Parathyroid adenoma (tissue), 2 donors: ENCODE measurements at regions not wholly inside any gene's neighbourhood (a gene's known extent, or its start where the extent isn't known, plus 50 kb on each side); places are given as distances from the start of the nearest gene placed in this dataset.

Source experiments
- H2AFZ ChIP-seq: fragments of 300-600 bp; sonication (generic); one replicate; pipeline ENCODE4 v1.7.0; 2017; ENCODE audit warnings: antibody characterized with exemption, mild to moderate bottlenecking
- H3K27ac ChIP-seq: fragments of 300-600 bp; sonication (generic); one replicate; pipeline ENCODE4 v1.7.0; 2017
- H3K27me3 ChIP-seq: fragments of 300-600 bp; sonication (generic); one replicate; pipeline ENCODE4 v1.7.0; 2017; ENCODE audit warnings: low read length; ENCODE audit not compliant: control insufficient read depth, insufficient read depth
- H3K36me3 ChIP-seq: fragments of 300-600 bp; sonication (generic); one replicate; pipeline ENCODE4 v1.7.0; 2017; ENCODE audit warnings: low read length; ENCODE audit not compliant: control insufficient read depth, insufficient read depth
- H3K4me1 ChIP-seq: fragments of 300-600 bp; sonication (generic); one replicate; pipeline ENCODE4 v1.7.0; 2017; ENCODE audit warnings: control low read depth
- H3K4me2 ChIP-seq: fragments of 300-600 bp; sonication (generic); one replicate; pipeline ENCODE4 v1.7.0; 2017; ENCODE audit warnings: low read length
- H3K4me3 ChIP-seq: fragments of 300-600 bp; sonication (generic); one replicate; pipeline ENCODE4 v1.7.0; 2017; ENCODE audit warnings: low read depth, low read length
- H3K79me2 ChIP-seq: fragments of 300-600 bp; sonication (generic); one replicate; pipeline ENCODE4 v1.7.0; 2017; ENCODE audit warnings: control low read depth
- H3K9ac ChIP-seq: fragments of 300-600 bp; sonication (generic); one replicate; pipeline ENCODE4 v1.7.0; 2017; ENCODE audit warnings: mild to moderate bottlenecking
- H3K9me3 ChIP-seq: fragments of 300-600 bp; sonication (generic); one replicate; pipeline ENCODE4 v1.7.0; 2017; ENCODE audit warnings: low read length; ENCODE audit not compliant: control insufficient read depth
- TF ChIP-seq, protein P1 (sequence below): fragments of 300-600 bp; sonication (generic); IDR thresholded peaks from one replicate; pipeline ENCODE4 v1.7.0; 2017; ENCODE audit warnings: antibody characterized with exemption, mild to moderate bottlenecking
- donor health status: primary hyperparathyroidism.

DNA sequence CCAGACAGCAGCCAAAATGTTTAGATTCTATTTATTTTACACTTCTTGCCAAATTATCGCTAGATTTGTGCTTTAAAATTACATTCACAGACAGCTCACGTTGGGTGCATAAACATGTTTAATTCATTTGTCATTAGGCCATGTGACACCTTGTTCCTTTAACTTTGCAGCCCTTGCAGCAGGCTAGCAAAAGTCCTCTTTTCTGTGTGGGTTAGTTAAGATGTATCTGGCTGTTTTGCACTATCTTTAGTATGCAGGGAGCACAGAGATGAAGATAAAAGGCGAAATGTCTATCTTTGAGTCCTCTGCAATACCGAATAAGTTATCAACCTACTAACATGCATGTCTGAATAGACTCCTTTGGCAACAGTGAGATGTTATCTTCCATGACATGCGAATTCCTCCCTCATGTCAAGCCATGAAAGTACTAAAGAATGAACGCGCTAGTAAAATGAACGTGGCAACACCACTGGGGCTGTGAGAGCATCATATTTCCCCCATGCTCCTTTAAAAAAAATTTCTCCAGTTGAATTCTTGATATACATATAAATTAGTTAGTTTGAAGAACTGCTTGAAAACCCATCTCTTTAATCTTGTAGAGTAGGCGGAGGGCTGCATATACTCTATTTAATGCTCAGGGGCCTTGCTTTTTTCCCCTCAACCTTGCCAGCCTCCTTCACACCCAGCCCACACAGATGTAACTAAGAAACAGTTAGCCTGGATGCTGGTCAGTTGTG, 620.4 kb upstream of the NR2F2 start:
- Histone ChIP-seq H3K9ac (no peak overlapping the region), H3K27ac (no peak overlapping the region), H3K79me2 (no peaks in the 10 kb centered on the region), H3K4me1 (no peaks in the 10 kb centered on the region), H3K4me2 (no peak overlapping the region), H3K27me3 (no peaks in the 10 kb centered on the region), H3K9me3 (no peaks in the 10 kb centered on the region), H2AFZ (no peak overlapping the region), H3K36me3 (no peaks in the 10 kb centered on the region), H3K4me3 (no peak overlapping the region)
- TF ChIP-seq, protein P1, sequence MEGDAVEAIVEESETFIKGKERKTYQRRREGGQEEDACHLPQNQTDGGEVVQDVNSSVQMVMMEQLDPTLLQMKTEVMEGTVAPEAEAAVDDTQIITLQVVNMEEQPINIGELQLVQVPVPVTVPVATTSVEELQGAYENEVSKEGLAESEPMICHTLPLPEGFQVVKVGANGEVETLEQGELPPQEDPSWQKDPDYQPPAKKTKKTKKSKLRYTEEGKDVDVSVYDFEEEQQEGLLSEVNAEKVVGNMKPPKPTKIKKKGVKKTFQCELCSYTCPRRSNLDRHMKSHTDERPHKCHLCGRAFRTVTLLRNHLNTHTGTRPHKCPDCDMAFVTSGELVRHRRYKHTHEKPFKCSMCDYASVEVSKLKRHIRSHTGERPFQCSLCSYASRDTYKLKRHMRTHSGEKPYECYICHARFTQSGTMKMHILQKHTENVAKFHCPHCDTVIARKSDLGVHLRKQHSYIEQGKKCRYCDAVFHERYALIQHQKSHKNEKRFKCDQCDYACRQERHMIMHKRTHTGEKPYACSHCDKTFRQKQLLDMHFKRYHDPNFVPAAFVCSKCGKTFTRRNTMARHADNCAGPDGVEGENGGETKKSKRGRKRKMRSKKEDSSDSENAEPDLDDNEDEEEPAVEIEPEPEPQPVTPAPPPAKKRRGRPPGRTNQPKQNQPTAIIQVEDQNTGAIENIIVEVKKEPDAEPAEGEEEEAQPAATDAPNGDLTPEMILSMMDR = no peak

DNA sequence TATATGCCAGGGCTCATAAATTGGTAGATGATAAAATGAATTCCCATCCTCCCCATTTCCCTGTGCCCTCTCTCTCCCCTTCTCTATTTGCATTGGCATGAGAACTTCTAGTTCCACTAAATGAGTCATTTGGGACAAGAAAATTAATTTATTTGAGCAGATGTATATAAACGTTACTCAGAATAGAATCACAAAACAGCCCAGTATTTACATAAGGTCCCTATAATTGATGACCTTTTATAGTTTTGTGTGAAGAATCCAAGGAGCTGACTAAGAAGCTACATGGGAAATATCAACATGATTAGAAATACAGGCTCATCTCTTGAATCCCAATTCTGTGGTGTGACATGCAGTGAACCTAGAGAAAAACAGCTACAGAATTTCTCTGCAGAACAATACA, 617.7 kb upstream of the NR2F2 start:
- Histone ChIP-seq H3K36me3 (no peaks in the 10 kb centered on the region), H3K27ac (no peak overlapping the region), H3K4me2 (no peak overlapping the region), H2AFZ (no peak overlapping the region), H3K4me1 (no peaks in the 10 kb centered on the region), H3K9ac (no peak overlapping the region), H3K4me3 (no peak overlapping the region), H3K79me2 (no peaks in the 10 kb centered on the region), H3K27me3 (no peaks in the 10 kb centered on the region), H3K9me3 (no peaks in the 10 kb centered on the region)
- TF ChIP-seq, protein P1 = no peak

DNA sequence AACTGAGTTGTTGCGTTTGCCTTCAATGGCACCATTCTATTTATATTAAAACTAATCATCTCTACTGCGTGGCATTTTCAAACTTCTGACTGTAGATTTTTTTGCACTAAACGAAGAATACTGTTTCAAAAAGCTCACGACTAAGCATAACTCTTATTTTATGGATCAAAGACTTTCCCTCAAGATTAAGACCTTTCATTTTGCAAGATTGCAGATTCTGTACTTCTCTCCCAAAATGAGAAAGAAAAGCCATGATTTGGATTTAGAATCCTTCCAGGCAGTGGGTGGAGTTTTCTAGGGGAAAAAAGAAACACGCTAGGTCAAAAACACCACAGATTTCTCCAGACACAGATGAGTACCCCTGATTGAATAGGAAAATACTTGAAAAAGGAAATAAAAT, 617.2 kb upstream of the NR2F2 start:
- Histone ChIP-seq H3K9ac (no peak overlapping the region), H3K27ac (no peak overlapping the region), H3K79me2 (no peaks in the 10 kb centered on the region), H3K9me3 (no peaks in the 10 kb centered on the region), H3K4me1 (no peaks in the 10 kb centered on the region), H3K36me3 (no peaks in the 10 kb centered on the region), H2AFZ (no peak overlapping the region), H3K27me3 (no peaks in the 10 kb centered on the region), H3K4me3 (no peak overlapping the region), H3K4me2 (no peak overlapping the region)
- TF ChIP-seq, protein P1 = no peak

DNA sequence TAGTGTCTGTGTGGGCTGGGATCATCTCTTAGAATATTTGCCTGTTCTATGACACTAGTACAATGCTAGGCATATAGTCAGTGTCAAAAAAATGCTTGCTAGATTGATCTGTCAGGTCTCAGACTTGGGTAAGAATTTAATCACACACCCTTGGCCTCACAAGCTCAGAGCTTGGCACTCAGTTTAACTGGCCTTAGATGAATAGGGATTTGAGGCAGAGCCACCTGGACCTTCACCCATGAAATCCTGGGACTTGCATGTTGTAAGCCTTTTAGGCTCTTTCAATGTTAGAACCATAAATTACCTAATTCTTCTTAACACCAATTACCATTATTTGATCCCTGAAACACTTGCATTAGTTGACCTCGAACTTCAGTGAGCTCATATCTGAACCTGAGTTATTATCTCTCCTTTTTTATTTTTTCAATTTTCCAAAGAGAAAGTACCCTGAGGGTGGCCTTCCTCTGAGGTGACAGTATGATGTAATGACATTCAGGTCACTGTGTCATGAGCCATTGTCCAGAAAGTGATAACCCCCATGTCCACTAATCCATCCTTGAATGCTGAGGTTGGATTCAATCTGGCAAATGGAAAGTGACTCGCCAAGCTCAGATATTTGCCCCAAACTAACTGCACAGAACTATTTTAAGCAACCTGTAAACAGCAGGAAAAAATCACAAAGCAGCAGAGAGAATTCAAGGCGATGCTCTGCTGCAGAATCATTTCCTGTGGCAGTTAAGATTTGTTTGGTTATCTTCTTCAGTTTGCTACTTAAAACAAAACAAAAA, 615.2 kb upstream of the NR2F2 start:
- no peak overlapping the region for H3K9ac ChIP-seq
- no peaks in the 10 kb centered on the region for H3K9me3 ChIP-seq
- no peaks in the 10 kb centered on the region for H3K4me1 ChIP-seq
- H3K27ac ChIP-seq = no peak overlapping the region
- no peaks in the 10 kb centered on the region for H3K36me3 ChIP-seq
- H3K4me2 ChIP-seq = no peak overlapping the region
- no peaks in the 10 kb centered on the region for H3K27me3 ChIP-seq
- no peak overlapping the region for H2AFZ ChIP-seq
- no peaks in the 10 kb centered on the region for H3K79me2 ChIP-seq
- TF ChIP-seq, protein P1 = no peak
- no peak overlapping the region for H3K4me3 ChIP-seq
